ENCODE measurements at regions not wholly inside any gene's neighbourhood (a gene's known extent, or its start where the extent isn't known, plus 50 kb on each side); places are given as distances from the start of the nearest gene placed in this dataset.

GRCh38 chr18:56207989-56208388 lies 430.4 kb downstream of the TXNL1 start:
- H3K4me1 ChIP-seq (ENCODE audit: low read depth): no peaks in the 10 kb centered on the region
- peaks cover 23% of the 10 kb centered on the region for H3K9me3 ChIP-seq
- no peaks in the 10 kb centered on the region for H3K36me3 ChIP-seq (ENCODE audit: low read depth)
- DNase-seq: no peak
- no peak for TF ChIP-seq CTCF (IDR thresholded peaks at IDR 0.05)
- H3K4me3 ChIP-seq: no peak overlapping the region
- intact Hi-C loops (cut with DNase I, micrococcal nuclease): no loop called here
- no peak for ATAC-seq

GRCh38 chr18:56204052-56204451 lies 434.3 kb downstream of the TXNL1 start:
- H3K9me3 ChIP-seq: peaks cover 26% of the 10 kb centered on the region
- H3K4me1 ChIP-seq (ENCODE audit: low read depth): no peaks in the 10 kb centered on the region
- intact Hi-C loops (cut with DNase I, micrococcal nuclease): no loop called here
- no peak overlapping the region for H3K4me3 ChIP-seq
- DNase-seq (no peak), ATAC-seq (no peak)
- H3K36me3 ChIP-seq (ENCODE audit: low read depth): no peaks in the 10 kb centered on the region
- no peak for TF ChIP-seq CTCF (IDR thresholded peaks at IDR 0.05)

GRCh38 chr18:56202678-56203077 lies 435.7 kb downstream of the TXNL1 start:
- ATAC-seq: no peak
- DNase-seq: no peak
- H3K36me3 ChIP-seq (ENCODE audit: low read depth): no peaks in the 10 kb centered on the region

GRCh38 chr18:56200381-56200911 lies 437.9 kb downstream of the TXNL1 start:
- intact Hi-C loops (cut with DNase I, micrococcal nuclease): no loop called here

More at GRCh38 chr18:56202678-56203077, 435.7 kb downstream of the TXNL1 start:
- Histone ChIP-seq H3K4me3 (no peak overlapping the region), H3K9me3 (peaks cover 22% of the 10 kb centered on the region), H3K4me1 (ENCODE audit: low read depth) (no peaks in the 10 kb centered on the region)
- TF ChIP-seq CTCF (IDR thresholded peaks at IDR 0.05): no peak
- intact Hi-C loops (cut with DNase I, micrococcal nuclease): no loop called here

GRCh38 chr18:56199580-56200330 lies 438.6 kb downstream of the TXNL1 start:
- H3K36me3 ChIP-seq (ENCODE audit: low read depth): no peaks in the 10 kb centered on the region
- intact Hi-C loops (cut with DNase I, micrococcal nuclease): no loop called here
- no peak for DNase-seq

More at GRCh38 chr18:56200381-56200911, 437.9 kb downstream of the TXNL1 start:
- H3K9me3 ChIP-seq: peaks cover 19% of the 10 kb centered on the region
- DNase-seq: no peak
- no peak overlapping the region for H3K4me3 ChIP-seq
- H3K36me3 ChIP-seq (ENCODE audit: low read depth): no peaks in the 10 kb centered on the region
- ATAC-seq: no peak
- no peaks in the 10 kb centered on the region for H3K4me1 ChIP-seq (ENCODE audit: low read depth)
- no peak for TF ChIP-seq CTCF (IDR thresholded peaks at IDR 0.05)

More at GRCh38 chr18:56199580-56200330, 438.6 kb downstream of the TXNL1 start:
- no peak for ATAC-seq
- no peak overlapping the region for H3K4me3 ChIP-seq
- TF ChIP-seq CTCF (IDR thresholded peaks at IDR 0.05): no peak
- H3K4me1 ChIP-seq (ENCODE audit: low read depth): no peaks in the 10 kb centered on the region
- peaks cover 13% of the 10 kb centered on the region for H3K9me3 ChIP-seq

Data from mucosa of descending colon (tissue), 3 donors.